ENCODE measurements at regions not wholly inside any gene's neighbourhood (a gene's known extent, or its start where the extent isn't known, plus 50 kb on each side); places are given as distances from the start of the nearest gene placed in this dataset.

DNA sequence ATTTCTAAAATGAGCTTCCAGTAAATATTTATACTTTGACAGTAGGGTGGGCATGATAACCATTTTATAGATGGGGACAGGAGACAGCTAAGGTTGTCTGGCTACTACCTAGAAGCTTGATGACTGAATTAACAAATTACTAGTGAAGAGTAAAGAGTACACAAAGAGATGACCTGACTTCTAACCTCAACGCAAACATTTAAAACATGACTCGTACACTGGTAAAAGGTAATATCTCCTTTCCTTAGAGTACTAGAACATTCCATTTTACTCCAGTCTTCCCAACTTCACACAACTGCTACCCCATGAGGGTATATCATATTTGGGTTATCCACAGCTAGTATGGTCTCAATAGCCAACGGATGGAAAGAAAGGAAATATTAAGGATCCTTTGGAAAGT lies 258.9 kb downstream of the FOXO1 start:
- no peak for TF ChIP-seq GATA2 (IDR thresholded peaks at IDR 0.05; ENCODE audit: low read depth, low read length)
- TF ChIP-seq GATA3 (IDR thresholded peaks at IDR 0.05; ENCODE audit: low read depth, low read length): no peak

Measured in SH-SY5Y (cell line).